MCF 10A (cell line): ENCODE measurements at regions not wholly inside any gene's neighbourhood (a gene's known extent, or its start where the extent isn't known, plus 50 kb on each side); places are given as distances from the start of the nearest gene placed in this dataset.
A peak's percentile ranks its signal among the peaks of the same experiment; 100 is the strongest.

ENCODE experiments used
- BruUV-seq: library from RNA; stranded (reverse); fragments of 400-500 nt; replicated peaks from 2 replicates; lab custom pipeline; 2021; lab: Mats Ljungman, UMichigan
- CTCF ChIA-PET: fragments of 300-600 bp; sonication (Branson Sonifier 250); formaldehyde crosslinking; extraction: SDS; loops from one replicate; lab custom pipeline; 2021; ENCODE audit warnings: antibody characterized with exemption, inconsistent platforms; lab: Yijun Ruan, JAX
- POLR2A ChIA-PET: fragments of 300-600, 350-650 bp; sonication (Branson Sonifier 250); formaldehyde crosslinking; extraction: SDS; loops from one replicate; lab custom pipeline; 2020; ENCODE audit warnings: antibody characterized with exemption, inconsistent platforms; lab: Yijun Ruan, JAX
- DNase-seq: peaks from one replicate; pipeline ENCODE4 v3.0.0-alpha.2; 2018; ENCODE audit not compliant: unreplicated experiment
- H3K27ac Mint-ChIP-seq: one replicate; pipeline ENCODE4 v1.8.0; 2022; ENCODE audit warnings: mild to moderate bottlenecking, low read depth, mixed read lengths; ENCODE audit not compliant: unreplicated experiment
- H3K27me3 Mint-ChIP-seq: one replicate; pipeline ENCODE4 v1.8.0; 2022; ENCODE audit warnings: mixed read lengths; ENCODE audit not compliant: insufficient read depth, unreplicated experiment
- H3K36me3 Mint-ChIP-seq: one replicate; pipeline ENCODE4 v1.8.0; 2022; ENCODE audit warnings: mild to moderate bottlenecking, moderate library complexity, mixed read lengths; ENCODE audit not compliant: insufficient read depth, unreplicated experiment
- H3K4me1 Mint-ChIP-seq: one replicate; pipeline ENCODE4 v1.8.0; 2022; ENCODE audit warnings: mixed read lengths; ENCODE audit not compliant: insufficient read depth, unreplicated experiment
- H3K4me3 Mint-ChIP-seq: one replicate; pipeline ENCODE4 v1.8.0; 2022; ENCODE audit warnings: mild to moderate bottlenecking, moderate library complexity, mixed read lengths; ENCODE audit not compliant: unreplicated experiment
- H3K9me3 Mint-ChIP-seq: one replicate; pipeline ENCODE4 v1.8.0; 2022; ENCODE audit warnings: mixed read lengths; ENCODE audit not compliant: unreplicated experiment
- CTCF ChIP-seq: fragments of 200-600 bp; IDR thresholded peaks from one replicate; pipeline ENCODE4 v1.8.0; 2022; ENCODE audit warnings: antibody characterized with exemption, mild to moderate bottlenecking; ENCODE audit not compliant: unreplicated experiment
- intact Hi-C: fragments of 100-400 bp; cut with micrococcal nuclease; formaldehyde crosslinking; loops from 2 replicates; pipeline ENCODE4 v1.14.1; 2022

GRCh38 chr12:31872831-31873604 lies 86.2 kb upstream of the RESF1 start:
- TF ChIP-seq CTCF, result no peak
- POLR2A ChIA-PET, result interaction anchor here (0.5 kb wide), 1 partner anchor 32 kb away, joined by 3 read pairs; no protein-coding TSS in a partner anchor
- peaks cover 5% of the 10 kb centered on the region for H3K9me3 Mint-ChIP-seq
- BruUV-seq, result no TSS peak
- DNase-seq, result no peak
- CTCF ChIA-PET, result no interaction called here
- no peaks in the 10 kb centered on the region for H3K36me3 Mint-ChIP-seq
- H3K4me1 Mint-ChIP-seq, result peaks cover 11% of the 10 kb centered on the region
- H3K27me3 Mint-ChIP-seq, result no peaks in the 10 kb centered on the region
- no peak overlapping the region for H3K27ac Mint-ChIP-seq
- intact Hi-C loops, result no loop called here
- H3K4me3 Mint-ChIP-seq, result no peak overlapping the region

DNA sequence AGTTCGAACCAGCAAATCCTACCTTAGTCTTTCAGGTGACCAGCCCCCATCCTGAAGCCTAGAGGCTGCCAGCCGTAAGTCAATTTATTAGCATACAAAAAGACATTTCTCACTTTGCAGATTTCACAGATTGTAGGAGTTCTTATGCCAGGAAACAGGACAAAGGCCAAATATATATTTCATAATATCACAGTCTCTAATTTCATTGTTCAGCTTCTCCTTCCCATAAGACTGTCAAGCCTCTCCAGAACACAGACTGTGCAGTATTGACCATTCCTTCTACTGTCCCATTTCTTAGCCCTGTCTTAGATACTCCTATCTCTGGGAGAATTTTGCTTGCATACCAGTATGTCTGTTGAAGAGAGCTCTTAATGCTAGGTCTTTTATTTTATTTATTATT lies 89.2 kb upstream of the RESF1 start:
- ChIA-PET CTCF (interaction anchor here (0.5 to 0.6 kb wide), 2 partner anchors 167 to 876 kb away, joined by 3 to 5 read pairs; no protein-coding TSS in a partner anchor), POLR2A (no interaction called here)
- BruUV-seq, result no TSS peak
- Mint-ChIP-seq H3K4me1 (peaks cover 8% of the 10 kb centered on the region), H3K4me3 (no peak overlapping the region), H3K27ac (no peak overlapping the region), H3K9me3 (peaks cover 5% of the 10 kb centered on the region), H3K36me3 (no peaks in the 10 kb centered on the region), H3K27me3 (no peaks in the 10 kb centered on the region)
- no peak for TF ChIP-seq CTCF
- DNase-seq, result no peak
- intact Hi-C loops, result no loop called here

DNA sequence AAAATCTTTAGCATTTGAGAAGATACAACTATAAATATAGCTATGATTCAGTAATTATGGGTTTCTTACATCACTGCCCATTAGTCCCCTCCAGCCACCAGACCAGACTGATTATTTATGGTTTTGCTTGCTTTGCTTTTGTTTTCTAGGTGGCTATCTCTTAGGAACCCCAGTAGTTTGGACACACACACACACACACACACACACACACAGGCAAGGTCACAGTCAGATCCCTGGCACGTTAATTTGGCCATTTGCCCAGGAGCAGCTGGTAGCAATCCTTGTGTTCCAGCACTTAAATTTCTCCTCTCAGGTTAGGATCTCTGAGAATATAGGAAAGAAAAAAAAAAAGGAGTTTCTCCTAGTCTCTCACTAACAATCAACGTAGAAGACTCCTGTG lies 90.2 kb upstream of the RESF1 start:
- Mint-ChIP-seq H3K9me3 (peaks cover 5% of the 10 kb centered on the region), H3K4me3 (no peak overlapping the region), H3K36me3 (no peaks in the 10 kb centered on the region), H3K27me3 (no peaks in the 10 kb centered on the region), H3K4me1 (peaks cover 6% of the 10 kb centered on the region), H3K27ac (no peak overlapping the region)
- CTCF ChIA-PET, result interaction anchor here (0.5 to 0.7 kb wide), 3 partner anchors 68 to 1006 kb away, joined by 3 to 4 read pairs (median 3); no protein-coding TSS in a partner anchor
- intact Hi-C loops, result no loop called here
- BruUV-seq, result no TSS peak
- POLR2A ChIA-PET, result interaction anchor here (0.7 to 0.8 kb wide), 3 partner anchors 91 to 1133 kb away, joined by 3 to 4 read pairs (median 3); partner anchors contain the start of gene RESF1
- no peak for TF ChIP-seq CTCF
- peak; percentile 70 for DNase-seq

DNA sequence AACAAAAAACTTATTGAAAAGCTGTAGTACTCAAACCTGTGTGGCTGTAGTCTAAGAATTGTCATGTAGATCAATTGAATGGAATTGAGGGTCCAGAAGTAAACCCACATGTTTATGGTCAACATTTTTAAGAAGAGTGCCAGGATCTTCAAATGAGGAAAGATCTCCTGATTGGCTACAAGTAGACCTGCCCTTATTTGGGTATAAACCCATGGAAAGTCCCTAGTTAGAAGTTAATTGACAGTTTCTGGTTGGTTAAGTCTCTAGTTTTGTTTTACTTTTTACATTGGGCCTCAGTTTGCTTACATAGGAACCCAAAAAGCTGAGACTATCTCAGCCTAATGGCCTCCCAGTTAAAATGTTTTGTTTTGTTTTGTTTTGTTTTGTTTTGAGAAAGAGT lies 91.9 kb upstream of the RESF1 start:
- CTCF ChIA-PET, result no interaction called here
- H3K4me3 Mint-ChIP-seq, result no peak overlapping the region
- H3K9me3 Mint-ChIP-seq, result peaks cover under 1% of the 10 kb centered on the region
- no peak for TF ChIP-seq CTCF
- POLR2A ChIA-PET, result no interaction called here
- H3K36me3 Mint-ChIP-seq, result no peaks in the 10 kb centered on the region
- no peaks in the 10 kb centered on the region for H3K27me3 Mint-ChIP-seq
- H3K4me1 Mint-ChIP-seq, result peaks cover 6% of the 10 kb centered on the region
- BruUV-seq, result no TSS peak
- no peak for DNase-seq
- H3K27ac Mint-ChIP-seq, result no peak overlapping the region
- intact Hi-C loops, result no loop called here
